HG03575 (cell line): ENCODE measurements at regions not wholly inside any gene's neighbourhood (a gene's known extent, or its start where the extent isn't known, plus 50 kb on each side); places are given as distances from the start of the nearest gene placed in this dataset.

ENCODE experiments used
- ATAC-seq: cut with Tn5 transposase; IDR thresholded peaks from one replicate; pipeline ENCODE4 v1.9.1; 2021; ENCODE audit not compliant: unreplicated experiment, insufficient number of reproducible peaks, low FRiP score; ENCODE audit errors: extremely low read depth

DNA sequence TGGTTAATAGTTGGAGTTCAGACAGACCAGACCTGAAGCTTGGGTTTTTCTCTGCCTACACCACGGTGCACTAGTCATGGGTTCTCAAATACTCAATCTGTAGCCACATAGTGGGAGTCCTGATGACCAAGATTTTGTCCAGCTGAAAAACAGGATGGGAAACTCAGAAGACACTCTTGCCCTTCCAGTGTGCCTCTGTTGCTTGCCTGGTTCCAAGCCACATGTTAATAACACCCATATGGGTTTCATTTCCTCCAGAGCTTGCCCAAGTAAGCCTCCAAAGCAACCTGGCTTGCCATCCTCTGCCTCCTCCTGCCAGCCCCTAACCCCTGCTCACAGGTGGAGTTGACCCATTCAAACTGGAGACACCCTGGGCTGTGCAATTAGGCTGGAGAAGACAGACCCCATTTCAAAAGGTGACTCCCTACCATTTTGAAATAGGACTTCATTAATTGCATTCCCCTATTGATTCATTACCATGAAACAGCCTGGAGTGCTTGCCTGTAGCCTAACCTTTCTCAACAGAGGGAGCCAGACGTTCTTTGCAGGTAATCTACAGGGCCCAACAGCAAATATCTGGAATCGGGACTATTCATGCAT lies 108.0 kb upstream of the HABP2 start:
- no peak for ATAC-seq

DNA sequence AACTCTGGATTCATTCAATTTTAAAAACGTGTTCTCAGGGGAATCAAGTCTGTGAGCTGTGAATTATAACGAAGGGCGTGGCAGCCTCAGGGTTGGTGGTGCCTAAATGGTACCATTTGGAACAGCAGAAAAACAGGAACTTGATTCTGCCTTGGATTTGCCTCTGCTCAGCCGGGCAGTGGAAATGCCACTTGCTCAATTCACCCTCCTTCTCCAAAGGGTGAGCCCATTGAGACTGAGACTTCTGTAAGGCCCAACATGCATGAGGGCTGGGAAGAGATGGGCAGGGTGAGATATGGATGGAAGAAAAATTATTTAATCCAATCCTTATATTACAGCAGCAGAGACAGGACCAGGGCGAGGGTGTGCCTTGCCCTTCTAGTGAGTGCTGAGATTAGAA lies 107.1 kb upstream of the HABP2 start:
- ATAC-seq = no peak

DNA sequence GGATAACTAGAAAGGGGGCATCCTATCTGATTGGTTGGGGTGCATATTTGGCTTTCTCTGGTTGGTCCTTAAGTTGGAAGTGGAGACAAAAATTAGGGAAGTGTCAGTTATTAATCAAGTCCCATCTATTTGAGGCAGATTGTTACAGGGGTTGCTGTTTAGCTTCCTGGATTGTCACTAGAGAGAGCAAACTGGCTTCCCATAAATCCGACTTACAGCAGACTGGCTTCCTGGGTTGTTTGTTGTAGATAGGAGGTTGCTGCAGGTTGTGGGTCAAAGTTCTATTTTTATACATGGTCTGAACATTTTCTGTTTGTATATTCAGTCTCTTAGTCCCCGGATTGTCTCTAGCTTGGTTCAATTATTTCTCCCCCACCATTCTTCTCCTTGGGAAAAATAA lies 106.1 kb upstream of the HABP2 start:
- no peak for ATAC-seq

DNA sequence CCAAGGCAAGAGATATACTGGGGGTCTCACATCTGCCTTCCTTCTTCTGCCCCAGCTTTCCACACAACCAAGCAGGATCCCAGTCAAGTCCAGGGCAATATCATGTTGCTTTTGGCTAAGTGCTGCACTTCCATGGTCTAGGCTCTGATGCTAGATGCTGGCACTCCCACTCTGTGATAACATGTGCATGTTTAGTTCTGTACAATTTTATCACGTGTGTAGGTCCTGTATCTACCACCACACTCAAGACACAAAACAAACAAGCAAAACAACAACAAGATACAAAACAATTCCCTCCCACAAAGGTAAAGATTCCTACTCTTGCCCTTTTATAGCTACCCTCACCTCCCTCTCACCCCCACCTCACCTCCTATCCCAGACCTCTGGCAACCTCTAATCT lies 105.6 kb upstream of the HABP2 start:
- no peak for ATAC-seq

DNA sequence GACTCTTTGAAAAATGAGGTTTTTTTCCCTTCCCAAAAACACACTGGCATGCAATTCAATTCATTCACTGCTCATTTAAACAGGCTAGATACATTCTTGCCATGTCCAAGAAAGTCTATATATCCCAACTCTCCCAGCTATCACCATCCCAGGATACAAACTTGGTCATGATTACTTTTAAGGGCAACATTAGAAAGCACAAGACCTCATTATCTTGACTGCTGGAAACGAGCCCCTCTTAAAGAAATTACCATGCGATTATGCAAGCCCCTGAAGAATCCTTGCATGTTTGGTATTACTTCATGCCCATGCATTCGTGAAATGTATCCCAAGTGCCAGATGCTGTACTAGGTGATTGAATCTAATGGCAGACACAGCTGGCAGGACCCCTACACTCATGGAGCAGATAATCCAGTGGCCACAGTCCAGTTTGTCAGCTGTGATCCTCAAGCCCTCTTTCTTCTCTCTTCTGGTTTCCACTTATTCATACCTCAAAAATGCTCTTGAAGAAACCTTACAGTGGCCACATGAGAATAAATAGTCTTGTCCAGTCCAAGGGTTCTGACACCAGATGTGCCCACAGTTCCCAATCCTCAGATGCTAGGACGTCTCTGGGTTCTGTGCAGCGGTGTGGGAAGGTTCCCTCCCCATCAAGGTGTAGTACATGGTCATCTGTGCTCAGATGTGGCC lies 103.7 kb upstream of the HABP2 start:
- no peak for ATAC-seq

DNA sequence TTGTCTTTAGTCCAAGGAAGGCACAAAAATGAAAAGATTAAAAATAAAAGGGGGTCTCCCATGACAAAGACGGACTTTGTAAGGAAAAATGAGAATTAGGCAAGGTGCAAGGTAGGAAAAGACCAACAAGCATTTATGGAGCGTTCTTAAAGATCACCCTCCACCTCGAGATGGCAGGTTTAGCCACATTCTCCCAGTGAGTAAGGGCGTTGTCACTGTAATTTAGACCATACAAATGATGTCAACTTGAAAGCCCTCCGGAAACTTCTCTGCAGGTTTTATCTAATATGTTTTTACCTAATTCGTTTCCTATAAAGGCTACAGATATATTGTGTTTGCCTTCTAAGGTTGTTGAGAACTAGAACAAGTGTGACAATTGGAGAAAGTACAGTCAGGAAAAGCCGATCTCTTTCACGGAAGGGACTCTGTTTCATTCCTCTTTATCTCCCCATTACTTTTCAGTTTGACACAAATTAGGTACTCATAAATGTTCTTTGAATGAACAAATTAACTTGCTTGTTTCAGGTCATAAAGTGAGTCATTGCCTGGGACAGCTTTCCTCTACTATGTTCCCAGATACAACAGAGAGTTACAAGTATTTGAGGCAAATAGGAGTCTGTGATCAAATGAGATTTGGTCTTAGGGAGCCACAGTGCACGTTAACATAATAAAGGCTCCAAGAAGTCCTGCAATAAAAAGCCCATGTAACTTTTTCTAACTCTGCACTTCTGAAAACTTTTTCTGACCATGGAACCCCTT lies 102.6 kb upstream of the HABP2 start:
- no peak for ATAC-seq

DNA sequence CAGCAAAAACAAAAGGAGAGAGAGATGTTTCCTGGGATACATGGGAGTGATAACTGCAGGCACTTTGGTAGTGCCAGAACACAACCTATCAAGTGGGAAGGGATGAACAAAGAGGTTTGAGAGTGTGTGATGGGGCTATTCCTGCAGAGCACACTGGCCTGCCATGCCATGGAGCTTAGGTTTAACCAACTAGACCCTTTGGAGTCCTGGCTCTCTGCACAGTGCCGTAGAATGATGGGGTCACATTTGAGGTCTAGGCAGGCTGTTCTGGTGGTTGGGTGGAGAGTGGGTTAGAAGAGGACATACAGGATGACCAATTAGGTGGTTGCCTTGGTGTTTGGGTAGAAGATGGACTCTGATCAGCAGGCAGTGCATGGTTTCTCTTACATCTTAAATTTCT lies 101.9 kb upstream of the HABP2 start:
- ATAC-seq = no peak

DNA sequence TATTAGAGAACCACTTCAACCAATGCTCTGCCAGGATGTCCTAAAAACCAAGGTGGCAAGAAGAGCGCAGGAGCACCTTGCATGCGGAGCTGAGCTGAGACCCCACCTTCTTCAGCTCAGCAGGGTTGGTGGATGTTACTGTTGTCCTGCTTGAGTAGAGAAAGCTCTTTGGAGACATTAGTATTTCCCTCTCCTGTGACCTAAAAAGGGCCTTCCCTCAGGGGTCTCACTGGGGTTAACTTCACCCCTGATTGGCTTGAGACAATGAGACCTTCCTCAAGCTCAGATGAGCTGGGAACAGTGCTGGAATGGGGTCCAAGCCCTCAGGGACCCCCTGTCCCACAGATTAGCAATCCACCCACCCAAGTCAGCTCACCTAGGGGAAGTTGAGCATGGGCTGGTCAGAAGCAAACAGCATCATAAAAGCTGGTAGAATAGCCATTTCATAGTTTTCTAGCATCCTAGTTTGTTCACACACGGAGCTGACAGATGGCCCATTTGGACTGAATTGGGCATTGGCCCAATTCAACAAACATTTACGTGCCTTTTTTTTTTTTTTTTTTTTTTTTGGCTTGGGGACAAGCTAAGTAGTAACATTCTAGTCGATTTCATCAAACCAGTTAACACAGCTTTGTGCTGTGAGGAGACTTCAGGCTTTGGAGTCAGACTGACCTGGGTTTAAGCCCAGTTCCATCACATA lies 100.6 kb upstream of the HABP2 start:
- ATAC-seq = no peak

DNA sequence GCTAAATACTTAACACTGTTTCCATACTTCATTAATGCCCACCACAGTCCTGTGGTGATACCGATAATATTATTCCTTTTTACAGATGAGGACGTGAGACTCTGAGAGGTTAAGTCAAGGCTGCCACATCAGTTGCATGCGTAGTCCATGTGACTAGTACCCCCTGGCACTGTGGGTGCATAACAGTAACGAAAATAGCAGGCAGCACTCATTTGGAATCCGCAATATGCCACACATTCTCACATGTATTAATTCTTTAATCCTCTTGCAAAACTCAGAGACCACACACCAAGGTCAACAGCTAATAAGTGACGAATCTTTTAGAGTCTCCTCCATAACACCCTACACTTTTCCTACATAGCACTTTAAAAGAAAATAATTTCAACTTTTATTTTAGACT lies 99.5 kb upstream of the HABP2 start:
- no peak for ATAC-seq

DNA sequence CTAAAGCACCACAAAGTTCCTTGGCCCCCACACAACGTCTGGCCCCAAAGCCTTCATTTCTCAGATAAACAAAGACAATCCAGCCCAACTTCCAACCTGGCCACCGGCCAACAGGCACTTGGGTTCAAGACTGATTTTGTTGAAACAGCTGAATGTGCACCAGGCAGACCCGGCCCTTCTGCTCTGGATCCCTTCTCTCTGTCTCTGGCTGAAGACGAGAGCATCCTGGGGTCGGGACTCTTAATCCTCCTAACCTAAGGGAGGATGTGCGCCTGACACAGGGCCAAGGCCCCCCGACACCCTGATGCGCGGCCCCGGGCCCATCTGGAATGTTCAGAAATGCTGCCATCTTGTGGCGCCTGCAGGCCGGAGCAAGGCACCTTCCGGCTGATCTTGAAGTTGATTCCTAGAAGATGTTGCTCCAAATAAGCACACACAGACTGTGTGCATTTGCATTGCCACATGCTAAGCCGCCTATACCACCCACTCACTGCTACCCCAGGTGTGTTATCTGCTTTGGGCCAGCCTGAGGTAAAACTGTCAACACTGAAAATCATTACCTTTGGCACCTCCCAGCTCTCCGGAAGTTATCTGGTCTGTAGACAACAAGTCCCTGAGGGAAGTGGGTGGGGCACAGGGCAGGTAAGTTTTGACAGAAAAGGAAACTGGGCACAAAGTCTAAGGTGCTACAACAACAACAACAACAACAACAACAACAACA lies 98.4 kb upstream of the HABP2 start:
- no peak for ATAC-seq

DNA sequence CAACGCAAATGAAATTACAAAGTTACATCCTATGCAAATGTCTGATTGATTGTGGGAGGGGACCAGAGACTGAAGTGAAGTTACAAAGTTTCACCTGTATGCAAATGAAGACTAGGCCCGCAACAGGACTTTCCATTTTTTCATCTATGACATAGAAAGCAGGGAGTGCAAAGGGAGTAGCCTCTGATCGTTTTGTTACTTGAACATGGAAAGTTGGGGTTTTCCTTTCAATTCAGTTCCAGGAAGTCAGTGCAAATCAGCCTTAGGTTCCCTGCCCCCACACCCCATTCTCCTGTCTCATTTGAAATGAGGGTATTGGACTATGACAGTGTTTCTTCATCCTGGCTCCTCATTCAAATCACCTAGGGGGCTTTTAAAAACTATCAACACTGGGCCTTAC lies 96.9 kb upstream of the HABP2 start:
- ATAC-seq = no peak

DNA sequence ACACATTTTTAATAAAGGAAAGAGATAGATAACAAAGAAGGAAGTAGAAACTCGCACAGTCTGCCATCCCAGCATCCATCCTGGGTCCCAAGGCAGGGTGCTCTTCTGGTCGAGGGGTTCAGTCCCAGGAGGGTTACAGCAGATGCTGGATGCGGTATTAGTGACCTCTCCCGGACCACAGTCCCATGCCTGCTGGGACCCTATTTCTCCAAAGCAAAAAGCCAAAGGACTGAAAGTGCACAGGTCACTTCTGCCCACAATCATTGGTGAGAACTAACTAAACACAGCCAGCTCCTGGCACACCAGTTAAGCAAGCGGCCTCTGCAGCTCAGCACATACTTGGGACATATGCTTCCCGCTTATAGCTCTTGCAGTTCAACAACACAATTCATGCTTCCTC lies 96.1 kb upstream of the HABP2 start:
- ATAC-seq = no peak

DNA sequence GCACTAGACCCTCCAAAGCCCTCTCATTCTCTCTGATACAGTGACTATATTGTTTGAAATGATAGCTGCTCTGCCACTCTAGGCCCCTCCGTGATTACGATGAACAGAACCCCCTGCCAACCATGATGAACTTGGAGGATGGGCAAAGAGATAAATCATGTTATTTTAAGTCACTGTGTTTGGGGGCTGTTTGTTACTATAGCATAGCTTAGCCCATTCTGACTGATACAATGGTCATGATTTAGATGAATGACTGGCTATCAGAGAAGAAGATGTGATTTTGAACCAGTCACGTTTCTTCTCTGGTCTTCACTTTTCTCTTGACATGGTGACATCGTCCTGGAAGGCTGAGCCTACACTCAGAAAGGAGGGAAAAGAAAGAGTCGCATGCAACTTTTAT lies 95.4 kb upstream of the HABP2 start:
- no peak for ATAC-seq

DNA sequence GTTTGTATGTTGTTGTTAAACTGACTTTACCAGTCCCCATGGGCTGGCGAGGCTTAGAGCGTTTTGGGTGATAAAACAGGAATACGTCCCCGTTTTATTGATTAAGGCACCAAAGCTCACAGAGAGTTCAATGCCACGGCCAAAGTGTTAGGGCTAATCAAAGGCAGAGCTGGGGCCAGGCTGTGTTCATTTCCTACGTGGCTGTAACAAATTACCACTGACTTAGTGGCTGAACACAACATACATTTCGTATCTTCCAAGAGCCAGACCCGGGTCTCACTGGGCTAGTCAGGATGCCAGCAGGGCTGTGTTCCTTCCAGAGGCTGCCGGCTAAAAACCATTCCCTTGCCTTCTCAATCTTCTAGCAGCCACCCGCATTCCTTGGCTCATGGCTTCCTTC lies 94.4 kb upstream of the HABP2 start:
- ATAC-seq = no peak

DNA sequence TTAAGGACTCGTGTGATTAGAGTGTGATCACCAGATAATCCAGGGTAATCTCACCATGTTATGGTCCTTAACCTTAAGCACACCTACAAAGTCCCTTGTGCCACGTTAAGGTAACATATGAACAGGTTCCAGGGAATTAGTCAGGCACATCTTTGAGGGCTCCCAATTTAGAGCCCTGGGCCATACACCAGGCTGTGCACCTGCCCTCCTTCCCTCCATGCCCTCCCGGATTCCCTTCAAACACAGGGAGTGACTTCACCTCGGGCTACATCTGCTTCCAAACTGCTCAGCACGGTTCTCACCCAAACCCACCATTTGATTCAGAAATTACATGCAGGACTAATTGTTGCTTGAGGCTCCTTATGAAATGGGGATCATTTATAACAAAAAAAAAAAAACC lies 93.9 kb upstream of the HABP2 start:
- ATAC-seq = no peak

DNA sequence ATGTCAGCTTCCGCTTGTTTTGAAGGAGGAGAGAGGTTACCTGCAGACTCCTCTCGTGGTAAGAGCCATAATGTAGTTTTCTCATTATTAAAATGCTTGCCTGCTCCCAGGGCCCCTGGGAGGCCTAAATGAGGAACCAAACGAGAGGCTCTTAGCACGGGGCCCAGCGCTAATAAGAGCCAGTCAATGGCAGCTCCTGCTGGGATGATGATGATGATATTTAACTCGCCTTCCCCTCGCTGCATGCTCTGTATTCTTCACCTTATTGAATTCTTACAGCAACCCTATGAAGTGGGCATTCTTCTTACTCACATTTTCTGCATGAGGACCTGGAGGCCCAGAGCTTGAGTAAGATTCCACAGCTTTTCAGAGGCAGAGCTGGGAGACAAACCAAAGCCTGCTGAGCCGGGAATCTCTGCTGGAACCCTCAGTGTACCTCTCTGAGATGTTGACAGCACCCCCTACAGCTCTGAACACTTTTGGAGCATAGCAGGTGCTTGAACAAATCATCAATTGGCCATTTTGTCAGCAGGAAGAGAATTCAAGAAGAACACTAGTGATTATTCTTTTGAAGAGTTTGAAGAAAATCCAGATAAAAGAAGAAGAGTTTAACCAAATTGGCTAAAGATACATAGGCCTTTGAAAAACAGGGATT lies 93.1 kb upstream of the HABP2 start:
- no peak for ATAC-seq

DNA sequence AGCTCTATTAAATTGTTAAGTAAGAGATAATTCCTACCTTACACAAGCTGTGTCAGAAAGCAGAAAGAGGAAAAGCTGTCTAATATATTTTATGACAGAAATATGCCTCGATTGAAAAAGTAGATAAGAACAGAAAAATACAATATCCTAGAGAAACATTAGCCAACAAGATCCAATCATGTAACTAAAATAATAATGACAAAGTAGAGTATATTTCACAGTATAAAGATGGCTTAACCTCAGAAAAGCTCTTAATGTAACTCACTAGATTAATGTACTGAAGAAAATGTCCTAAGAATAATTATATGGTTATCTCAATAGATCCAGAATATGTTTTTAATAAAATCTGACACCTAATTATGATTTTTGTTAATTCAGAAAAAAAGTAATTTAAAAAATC lies 89.8 kb upstream of the HABP2 start:
- no peak for ATAC-seq

DNA sequence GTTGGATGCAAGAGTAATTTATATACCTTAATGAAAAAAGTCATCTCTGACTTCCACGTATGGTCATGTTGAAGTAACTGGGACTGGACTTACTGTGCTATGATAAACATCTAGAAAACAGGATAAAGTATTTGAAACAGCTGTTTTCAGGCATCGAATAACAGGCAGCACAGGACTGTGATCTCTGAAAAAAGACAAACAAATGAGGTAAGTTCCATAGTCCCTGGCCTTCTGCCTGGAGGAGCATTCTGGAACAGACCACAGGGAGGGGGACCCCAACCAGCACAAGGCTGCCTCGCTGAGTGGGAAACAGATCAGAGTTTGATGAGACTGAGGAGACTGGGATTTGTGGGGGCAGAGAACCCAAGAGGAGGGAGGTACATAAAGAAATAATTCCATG lies 89.1 kb upstream of the HABP2 start:
- ATAC-seq = no peak

DNA sequence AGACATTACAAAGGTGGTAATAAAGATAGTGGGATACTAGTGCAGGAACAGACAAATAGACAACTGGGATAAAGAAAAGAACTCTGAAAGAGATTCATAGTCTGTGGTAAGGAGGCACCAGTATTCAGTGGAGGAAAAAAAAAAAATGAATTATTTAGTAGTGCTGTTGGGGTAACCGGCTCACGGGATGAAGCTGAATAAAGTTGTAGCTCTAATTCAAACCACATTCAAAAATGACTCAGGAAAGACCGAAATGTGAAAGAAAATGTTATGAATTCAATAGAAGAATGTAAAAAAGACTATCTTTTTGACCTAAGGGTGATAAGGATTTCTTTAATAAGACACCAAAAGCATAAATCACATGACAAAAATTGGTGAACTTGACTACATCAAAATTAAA lies 83.1 kb upstream of the HABP2 start:
- no peak for ATAC-seq
